ENCODE measurements at regions not wholly inside any gene's neighbourhood (a gene's known extent, or its start where the extent isn't known, plus 50 kb on each side); places are given as distances from the start of the nearest gene placed in this dataset.

DNA sequence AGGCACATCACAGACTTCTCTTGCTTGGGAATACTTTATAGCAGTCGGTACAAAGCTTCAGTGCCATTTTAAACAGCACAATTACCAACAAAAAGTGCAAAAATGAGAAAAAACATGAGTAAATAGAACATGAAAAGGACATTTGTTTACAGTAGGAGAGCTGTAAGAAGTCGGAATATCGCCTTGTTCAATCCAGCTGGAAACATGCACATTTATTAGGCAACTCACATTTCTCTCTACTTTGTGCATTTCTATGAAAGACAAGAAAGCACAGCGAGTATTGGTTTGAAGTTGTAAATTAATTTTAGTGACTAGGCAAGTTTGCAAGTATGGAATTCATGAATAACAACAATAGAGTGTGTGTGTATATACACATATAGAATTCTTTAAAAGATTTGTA is 484.7 kb downstream of the DACH1 start:
- WGBS, 3 donors: 80 to 87% (median 83%) methylated on average over 4 of the region's 4 CpGs
- H3K36me3 ChIP-seq (ENCODE audit: control insufficient read depth in 3 of 3, insufficient read depth in 2 of 3, low read depth in 1 of 3, low read length in 3 of 3): no peaks in the 10 kb centered on the region

DNA sequence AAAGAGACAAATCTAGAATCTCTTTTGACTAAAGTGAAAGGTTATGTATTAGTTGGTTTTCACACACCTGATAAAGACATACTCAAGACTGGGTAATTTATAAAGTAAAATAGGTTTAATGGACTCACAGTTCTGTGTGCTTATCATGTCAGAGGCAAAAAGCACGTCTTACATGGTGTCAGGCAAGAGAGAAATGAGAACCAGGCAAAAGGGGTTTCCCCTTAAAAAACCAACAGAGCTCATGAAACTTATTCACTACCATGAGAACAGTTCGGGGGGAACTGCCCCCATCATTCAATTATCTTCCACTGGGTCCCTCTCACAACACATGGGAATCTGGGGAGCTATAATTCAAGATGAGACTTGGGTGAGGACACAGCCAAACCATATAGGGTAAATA is 486.8 kb downstream of the DACH1 start:
- no peaks in the 10 kb centered on the region for H3K9me3 ChIP-seq (ENCODE audit: control insufficient read depth in 2 of 2, insufficient read depth in 1 of 2, low read depth in 1 of 2, low read length in 1 of 2)
- no peak overlapping the region for H3K27ac ChIP-seq (ENCODE audit: low read depth in 1 of 3, low read length in 2 of 3)
- no peaks in the 10 kb centered on the region for H3K4me1 ChIP-seq (ENCODE audit: control insufficient read depth in 3 of 3, insufficient read depth in 2 of 3, low read depth in 1 of 3, low read length in 2 of 3)
- DNase-seq (no peak), FAIRE-seq (no peak)
- 77 to 80% (median 80%) methylated on average over 2 of the region's 2 CpGs for WGBS, 3 donors
- no peaks in the 10 kb centered on the region for H3K36me3 ChIP-seq (ENCODE audit: control insufficient read depth in 3 of 3, insufficient read depth in 2 of 3, low read depth in 1 of 3, low read length in 3 of 3)
- H3K4me3 ChIP-seq (ENCODE audit: low read depth in 1 of 3, low read length in 3 of 3): no peak overlapping the region
- H3K27me3 ChIP-seq (ENCODE audit: control insufficient read depth in 3 of 3, insufficient read depth in 3 of 3, low read length in 3 of 3): no peaks in the 10 kb centered on the region

More for the DNA sequence above, 484.7 kb downstream of the DACH1 start:
- FAIRE-seq (no peak), DNase-seq (no peak)
- Histone ChIP-seq H3K4me3 (ENCODE audit: low read depth in 1 of 3, low read length in 3 of 3) (no peak overlapping the region), H3K9me3 (ENCODE audit: control insufficient read depth in 2 of 2, insufficient read depth in 1 of 2, low read depth in 1 of 2, low read length in 1 of 2) (no peaks in the 10 kb centered on the region), H3K27ac (ENCODE audit: low read depth in 1 of 3, low read length in 2 of 3) (no peak overlapping the region), H3K27me3 (ENCODE audit: control insufficient read depth in 3 of 3, insufficient read depth in 3 of 3, low read length in 3 of 3) (no peaks in the 10 kb centered on the region), H3K4me1 (ENCODE audit: control insufficient read depth in 3 of 3, insufficient read depth in 2 of 3, low read depth in 1 of 3, low read length in 2 of 3) (no peaks in the 10 kb centered on the region)

DNA sequence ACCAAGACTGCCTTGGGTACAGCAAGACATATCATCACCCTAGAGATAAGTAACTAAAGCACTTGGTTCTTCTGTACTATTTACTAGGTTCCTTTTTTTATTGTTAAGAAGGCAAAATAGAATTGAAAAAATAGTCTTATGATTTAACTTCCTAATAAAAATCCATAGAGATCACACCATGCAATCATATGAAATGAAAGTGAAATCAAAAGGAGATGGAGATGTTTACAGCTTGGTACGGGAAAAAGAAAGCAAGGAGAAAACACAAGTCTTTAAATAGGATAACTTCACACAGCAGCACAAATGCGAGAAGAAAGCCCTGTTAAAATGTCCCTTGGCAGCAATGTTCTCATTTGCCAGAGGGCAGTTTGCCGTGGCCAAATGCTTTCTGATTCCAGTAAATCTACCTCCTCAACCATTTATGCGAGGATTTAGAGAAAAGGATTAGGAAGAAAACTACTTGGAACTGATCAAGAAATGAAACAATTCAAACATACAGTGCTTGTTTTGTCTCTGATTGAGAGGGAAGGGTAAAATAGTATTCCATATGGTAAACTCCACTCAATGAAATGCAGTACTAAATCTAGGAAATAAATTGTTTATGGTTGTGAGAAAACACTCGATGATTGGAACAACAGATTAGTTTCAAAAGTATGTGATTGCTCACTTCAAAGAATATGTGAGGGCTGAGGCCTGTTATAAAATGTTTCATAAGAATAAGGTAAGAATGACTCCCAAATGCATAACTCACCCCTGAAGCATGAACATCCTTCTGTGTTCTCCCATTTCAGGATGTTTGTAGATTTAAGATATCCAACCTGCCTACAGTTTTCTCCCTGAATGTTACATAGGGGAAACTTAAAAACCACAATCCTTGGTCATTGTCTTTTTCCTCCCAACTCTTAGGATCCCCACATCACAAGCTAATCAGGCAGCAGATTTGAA is 487.8 kb downstream of the DACH1 start:
- WGBS, 3 donors: 9 to 24% (median 22%) methylated on average over 5 of the region's 5 CpGs
- no peak for FAIRE-seq
- peak overlapping the region in 1 of 3 donors; percentile 43 for H3K4me3 ChIP-seq (ENCODE audit: low read depth in 1 of 3, low read length in 3 of 3)
- no peaks in the 10 kb centered on the region for H3K27me3 ChIP-seq (ENCODE audit: control insufficient read depth in 3 of 3, insufficient read depth in 3 of 3, low read length in 3 of 3)
- H3K9me3 ChIP-seq (ENCODE audit: control insufficient read depth in 2 of 2, insufficient read depth in 1 of 2, low read depth in 1 of 2, low read length in 1 of 2): no peaks in the 10 kb centered on the region
- peak; percentile 7 to 66 for DNase-seq
- peak overlapping the region in 1 of 3 donors; percentile 74 for H3K27ac ChIP-seq (ENCODE audit: low read depth in 1 of 3, low read length in 2 of 3)
- H3K4me1 ChIP-seq (ENCODE audit: control insufficient read depth in 3 of 3, insufficient read depth in 2 of 3, low read depth in 1 of 3, low read length in 2 of 3): no peaks in the 10 kb centered on the region
- no peaks in the 10 kb centered on the region for H3K36me3 ChIP-seq (ENCODE audit: control insufficient read depth in 3 of 3, insufficient read depth in 2 of 3, low read depth in 1 of 3, low read length in 3 of 3)

DNA sequence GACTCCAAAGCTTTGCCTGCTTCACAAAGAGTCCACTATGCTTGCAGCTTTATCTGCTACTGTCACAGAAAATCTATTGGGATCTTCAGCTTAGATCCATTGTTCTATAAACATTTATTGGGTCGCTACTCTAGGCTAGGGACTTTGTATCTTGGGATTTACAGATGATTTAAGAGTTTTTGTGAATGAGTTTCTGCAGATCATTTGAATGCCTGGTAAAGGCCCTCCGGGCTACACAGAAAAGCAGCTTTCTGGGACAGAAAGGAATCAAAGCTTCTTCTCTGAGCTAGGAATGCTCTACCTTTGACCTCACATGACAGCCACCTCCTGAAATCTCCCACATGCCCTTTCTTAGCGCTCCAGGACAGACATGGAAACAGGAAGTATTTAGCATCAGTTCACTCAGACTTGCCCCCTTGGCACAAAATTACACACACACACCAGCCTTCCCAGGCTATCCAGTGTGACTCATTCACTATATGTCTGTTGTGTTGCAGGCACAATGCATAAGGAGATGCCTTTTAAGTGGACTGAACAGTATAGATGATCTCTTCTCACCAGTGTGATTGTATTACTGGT is 492.4 kb downstream of the DACH1 start:
- peak in 1 of 2 donors; percentile 4 for DNase-seq
- H3K27ac ChIP-seq (ENCODE audit: low read depth in 1 of 3, low read length in 2 of 3): no peak overlapping the region
- no peak for FAIRE-seq
- no peaks in the 10 kb centered on the region for H3K27me3 ChIP-seq (ENCODE audit: control insufficient read depth in 3 of 3, insufficient read depth in 3 of 3, low read length in 3 of 3)
- no peaks in the 10 kb centered on the region for H3K9me3 ChIP-seq (ENCODE audit: control insufficient read depth in 2 of 2, insufficient read depth in 1 of 2, low read depth in 1 of 2, low read length in 1 of 2)
- no peak overlapping the region for H3K4me3 ChIP-seq (ENCODE audit: low read depth in 1 of 3, low read length in 3 of 3)
- 53 to 73% (median 72%) methylated on average over 3 of the region's 3 CpGs for WGBS, 3 donors
- H3K36me3 ChIP-seq (ENCODE audit: control insufficient read depth in 3 of 3, insufficient read depth in 2 of 3, low read depth in 1 of 3, low read length in 3 of 3): no peaks in the 10 kb centered on the region
- no peaks in the 10 kb centered on the region for H3K4me1 ChIP-seq (ENCODE audit: control insufficient read depth in 3 of 3, insufficient read depth in 2 of 3, low read depth in 1 of 3, low read length in 2 of 3)

DNA sequence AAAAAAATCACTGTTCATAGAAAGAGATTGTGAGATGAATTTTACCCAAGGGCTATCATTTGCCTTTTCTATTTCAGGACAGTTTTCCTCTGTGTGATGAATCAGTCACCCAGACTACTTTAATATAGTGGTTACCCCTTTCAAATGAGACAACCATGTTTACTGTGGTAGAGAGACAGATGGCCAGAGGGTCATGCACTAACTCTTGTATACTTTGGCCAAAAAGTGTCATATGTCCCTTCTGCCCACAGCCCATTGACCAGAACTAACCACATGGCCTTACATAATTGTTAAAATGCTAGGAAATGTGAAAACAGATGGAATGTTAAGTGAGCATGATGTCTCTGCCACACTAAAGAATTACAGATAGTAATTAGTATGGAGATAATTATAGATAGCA is 498.7 kb downstream of the DACH1 start:
- no peak overlapping the region for H3K27ac ChIP-seq (ENCODE audit: low read depth in 1 of 3, low read length in 2 of 3)
- FAIRE-seq: no peak

DNA sequence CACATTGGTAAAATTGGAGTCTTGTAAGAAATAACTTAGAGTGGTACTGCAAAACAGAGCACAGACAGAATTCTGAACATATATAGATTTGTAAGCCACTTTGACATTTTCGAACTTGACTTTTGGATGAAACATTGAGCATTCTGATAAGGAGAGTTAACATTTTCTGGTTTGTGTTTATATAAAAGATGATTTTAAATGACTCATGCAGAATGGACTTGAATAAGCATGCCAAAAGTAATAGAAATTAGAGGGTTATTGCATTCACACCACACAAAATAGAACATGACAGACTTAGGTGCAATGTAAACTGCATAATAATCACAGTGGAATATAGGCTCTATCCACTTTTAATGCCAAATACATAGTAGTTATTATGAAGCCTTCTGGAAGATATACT is 507.0 kb downstream of the DACH1 start:
- Histone ChIP-seq H3K27me3 (ENCODE audit: control insufficient read depth in 3 of 3, insufficient read depth in 3 of 3, low read length in 3 of 3) (no peaks in the 10 kb centered on the region), H3K9me3 (ENCODE audit: control insufficient read depth in 2 of 2, insufficient read depth in 1 of 2, low read depth in 1 of 2, low read length in 1 of 2) (no peaks in the 10 kb centered on the region), H3K27ac (ENCODE audit: low read depth in 1 of 3, low read length in 2 of 3) (no peak overlapping the region), H3K4me1 (ENCODE audit: control insufficient read depth in 3 of 3, insufficient read depth in 2 of 3, low read depth in 1 of 3, low read length in 2 of 3) (no peaks in the 10 kb centered on the region), H3K36me3 (ENCODE audit: control insufficient read depth in 3 of 3, insufficient read depth in 2 of 3, low read depth in 1 of 3, low read length in 3 of 3) (no peaks in the 10 kb centered on the region), H3K4me3 (ENCODE audit: low read depth in 1 of 3, low read length in 3 of 3) (no peak overlapping the region)
- no peak for DNase-seq
- FAIRE-seq: no peak
- 82 to 96% (median 85%) methylated on average over 1 of the region's 1 CpG for WGBS, 3 donors

More for the DNA sequence above, 498.7 kb downstream of the DACH1 start:
- no peak overlapping the region for H3K4me3 ChIP-seq (ENCODE audit: low read depth in 1 of 3, low read length in 3 of 3)
- DNase-seq: no peak
- H3K4me1 ChIP-seq (ENCODE audit: control insufficient read depth in 3 of 3, insufficient read depth in 2 of 3, low read depth in 1 of 3, low read length in 2 of 3): no peaks in the 10 kb centered on the region
- H3K9me3 ChIP-seq (ENCODE audit: control insufficient read depth in 2 of 2, insufficient read depth in 1 of 2, low read depth in 1 of 2, low read length in 1 of 2): no peaks in the 10 kb centered on the region
- no peaks in the 10 kb centered on the region for H3K36me3 ChIP-seq (ENCODE audit: control insufficient read depth in 3 of 3, insufficient read depth in 2 of 3, low read depth in 1 of 3, low read length in 3 of 3)
- no peaks in the 10 kb centered on the region for H3K27me3 ChIP-seq (ENCODE audit: control insufficient read depth in 3 of 3, insufficient read depth in 3 of 3, low read length in 3 of 3)

DNA sequence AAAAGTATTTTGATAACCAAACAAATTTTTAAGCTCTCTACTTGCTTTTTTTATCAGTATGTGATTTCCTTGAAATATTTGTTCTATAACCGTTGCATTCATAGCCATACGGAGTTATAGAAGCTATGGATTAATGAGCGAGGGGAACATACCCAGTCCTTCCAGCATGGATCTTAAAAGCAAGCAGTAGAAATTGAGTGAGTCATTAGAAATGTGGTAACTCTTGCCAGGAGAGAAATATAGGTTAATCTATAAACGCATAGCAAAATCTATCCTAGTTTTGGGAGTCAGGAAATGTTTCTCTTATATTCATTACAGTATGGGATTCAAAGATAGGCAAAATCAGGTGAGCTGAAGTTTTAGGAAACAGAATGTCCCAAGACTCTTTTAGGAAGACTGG is 507.4 kb downstream of the DACH1 start:
- DNase-seq: no peak
- no peaks in the 10 kb centered on the region for H3K36me3 ChIP-seq (ENCODE audit: control insufficient read depth in 3 of 3, insufficient read depth in 2 of 3, low read depth in 1 of 3, low read length in 3 of 3)
- H3K9me3 ChIP-seq (ENCODE audit: control insufficient read depth in 2 of 2, insufficient read depth in 1 of 2, low read depth in 1 of 2, low read length in 1 of 2): no peaks in the 10 kb centered on the region
- no peak overlapping the region for H3K4me3 ChIP-seq (ENCODE audit: low read depth in 1 of 3, low read length in 3 of 3)
- no peak overlapping the region for H3K27ac ChIP-seq (ENCODE audit: low read depth in 1 of 3, low read length in 2 of 3)
- FAIRE-seq: no peak
- 86 to 95% (median 93%) methylated on average over 4 of the region's 4 CpGs for WGBS, 3 donors
- H3K27me3 ChIP-seq (ENCODE audit: control insufficient read depth in 3 of 3, insufficient read depth in 3 of 3, low read length in 3 of 3): no peaks in the 10 kb centered on the region
- no peaks in the 10 kb centered on the region for H3K4me1 ChIP-seq (ENCODE audit: control insufficient read depth in 3 of 3, insufficient read depth in 2 of 3, low read depth in 1 of 3, low read length in 2 of 3)

DNA sequence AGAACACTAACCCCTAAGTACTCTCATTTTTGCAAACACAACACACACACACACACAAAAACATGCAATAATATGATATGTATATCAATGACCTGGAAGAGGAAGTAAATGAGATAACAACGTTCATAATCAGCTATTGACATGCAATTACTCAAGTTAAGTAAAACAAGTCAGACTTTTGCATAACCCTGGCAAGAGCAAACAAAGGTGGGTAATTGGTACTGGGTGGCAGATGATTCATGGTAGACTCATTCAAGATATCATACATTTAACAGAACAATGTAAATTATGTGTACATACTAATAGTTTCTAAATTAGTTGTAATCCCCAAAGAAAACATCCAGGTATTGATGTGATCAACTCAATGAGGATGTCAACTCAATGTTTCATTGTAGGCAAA is 508.8 kb downstream of the DACH1 start:
- H3K9me3 ChIP-seq (ENCODE audit: control insufficient read depth in 2 of 2, insufficient read depth in 1 of 2, low read depth in 1 of 2, low read length in 1 of 2): no peaks in the 10 kb centered on the region

More for the DNA sequence above, 508.8 kb downstream of the DACH1 start:
- no peak for FAIRE-seq
- no peak overlapping the region for H3K27ac ChIP-seq (ENCODE audit: low read depth in 1 of 3, low read length in 2 of 3)
- no peak overlapping the region for H3K4me3 ChIP-seq (ENCODE audit: low read depth in 1 of 3, low read length in 3 of 3)
- H3K4me1 ChIP-seq (ENCODE audit: control insufficient read depth in 3 of 3, insufficient read depth in 2 of 3, low read depth in 1 of 3, low read length in 2 of 3): no peaks in the 10 kb centered on the region
- H3K36me3 ChIP-seq (ENCODE audit: control insufficient read depth in 3 of 3, insufficient read depth in 2 of 3, low read depth in 1 of 3, low read length in 3 of 3): no peaks in the 10 kb centered on the region
- no peaks in the 10 kb centered on the region for H3K27me3 ChIP-seq (ENCODE audit: control insufficient read depth in 3 of 3, insufficient read depth in 3 of 3, low read length in 3 of 3)
- WGBS, 3 donors: 10 to 32% (median 15%) methylated on average over 1 of the region's 1 CpG
- peak in 1 of 2 donors; percentile 38 for DNase-seq
